ENCODE measurements at regions not wholly inside any gene's neighbourhood (a gene's known extent, or its start where the extent isn't known, plus 50 kb on each side); places are given as distances from the start of the nearest gene placed in this dataset.

GRCh38 chr1:191541758-191542157 lies 616.5 kb upstream of the RGS18 start:
- H3K4me1 ChIP-seq (ENCODE audit: control insufficient read depth, insufficient read depth, low read depth, low read length), result no peaks in the 10 kb centered on the region
- H3K18ac ChIP-seq (ENCODE audit: low read depth in 1 of 2, low read length in 2 of 2), result no peak overlapping the region
- no peak overlapping the region for H2AFZ ChIP-seq (ENCODE audit: low read depth, low read length)
- no peak overlapping the region for H2AK5ac ChIP-seq (ENCODE audit: low read length, severe bottlenecking)
- no peak overlapping the region for H2BK15ac ChIP-seq (ENCODE audit: low read depth, poor library complexity, severe bottlenecking)
- DNase-seq, result no peak
- no peak overlapping the region for H3K9ac ChIP-seq (ENCODE audit: low read length)
- WGBS, result 67% methylated on average over 1 of the region's 1 CpG
- H2BK5ac ChIP-seq (ENCODE audit: low read depth, low read length, poor library complexity, severe bottlenecking), result no peak overlapping the region
- no peaks in the 10 kb centered on the region for H3K79me1 ChIP-seq (replicated peaks; ENCODE audit: low read length, poor library complexity, severe bottlenecking)
- no peak overlapping the region for H2BK12ac ChIP-seq (ENCODE audit: low read length in 2 of 2)
- H4K8ac ChIP-seq (ENCODE audit: low read length), result no peak overlapping the region
- no peak overlapping the region for H4K91ac ChIP-seq (ENCODE audit: low read length)
- no peak overlapping the region for H3K23ac ChIP-seq (ENCODE audit: low read length in 2 of 2)
- H2BK120ac ChIP-seq (ENCODE audit: low read depth, low read length), result no peak overlapping the region
- no peak overlapping the region for H3K14ac ChIP-seq (ENCODE audit: low read length in 2 of 2)
- no peaks in the 10 kb centered on the region for H3K27me3 ChIP-seq (ENCODE audit: control insufficient read depth in 1 of 2, insufficient read depth in 1 of 2, low read length in 2 of 2)
- no peak overlapping the region for H3K4ac ChIP-seq (ENCODE audit: low read depth in 1 of 2, low read length in 2 of 2)
- no peak overlapping the region for H3K4me2 ChIP-seq (ENCODE audit: low read length, poor library complexity, severe bottlenecking)
- peaks cover 13% of the 10 kb centered on the region for H3K9me3 ChIP-seq (ENCODE audit: control insufficient read depth, low read length)
- no peaks in the 10 kb centered on the region for H3K36me3 ChIP-seq (ENCODE audit: control insufficient read depth in 1 of 2, insufficient read depth in 2 of 2, low read depth in 1 of 2, low read length in 2 of 2)
- no peak overlapping the region for H3K27ac ChIP-seq (ENCODE audit: low read length, poor library complexity, severe bottlenecking)
- no peak overlapping the region for H3K4me3 ChIP-seq (ENCODE audit: insufficient read depth in 1 of 2, low read depth in 1 of 2, low read length in 2 of 2)

- H3K4me2 ChIP-seq (ENCODE audit: low read length, poor library complexity, severe bottlenecking), result no peak overlapping the region
- H3K18ac ChIP-seq (ENCODE audit: low read depth in 1 of 2, low read length in 2 of 2), result no peak overlapping the region
- no peak overlapping the region for H3K23ac ChIP-seq (ENCODE audit: low read length in 2 of 2)
- H3K36me3 ChIP-seq (ENCODE audit: control insufficient read depth in 1 of 2, insufficient read depth in 2 of 2, low read depth in 1 of 2, low read length in 2 of 2), result no peaks in the 10 kb centered on the region
- H3K79me1 ChIP-seq (replicated peaks; ENCODE audit: low read length, poor library complexity, severe bottlenecking), result no peaks in the 10 kb centered on the region
- no peak overlapping the region for H3K4ac ChIP-seq (ENCODE audit: low read depth in 1 of 2, low read length in 2 of 2)
- H3K9ac ChIP-seq (ENCODE audit: low read length), result no peak overlapping the region
- no peak overlapping the region for H3K4me3 ChIP-seq (ENCODE audit: insufficient read depth in 1 of 2, low read depth in 1 of 2, low read length in 2 of 2)
- H2AK5ac ChIP-seq (ENCODE audit: low read length, severe bottlenecking), result no peak overlapping the region
- H2BK12ac ChIP-seq (ENCODE audit: low read length in 2 of 2), result no peak overlapping the region
- no peak overlapping the region for H3K14ac ChIP-seq (ENCODE audit: low read length in 2 of 2)
- no peaks in the 10 kb centered on the region for H3K4me1 ChIP-seq (ENCODE audit: control insufficient read depth, insufficient read depth, low read depth, low read length)
- no peak overlapping the region for H2BK120ac ChIP-seq (ENCODE audit: low read depth, low read length)
- H4K91ac ChIP-seq (ENCODE audit: low read length), result no peak overlapping the region
- H4K8ac ChIP-seq (ENCODE audit: low read length), result no peak overlapping the region
- no peak overlapping the region for H2BK15ac ChIP-seq (ENCODE audit: low read depth, poor library complexity, severe bottlenecking)
- no peaks in the 10 kb centered on the region for H3K27me3 ChIP-seq (ENCODE audit: control insufficient read depth in 1 of 2, insufficient read depth in 1 of 2, low read length in 2 of 2)
- DNase-seq, result no peak
- no peak overlapping the region for H2AFZ ChIP-seq (ENCODE audit: low read depth, low read length)
- H3K9me3 ChIP-seq (ENCODE audit: control insufficient read depth, low read length), result peaks cover 8% of the 10 kb centered on the region
- H3K27ac ChIP-seq (ENCODE audit: low read length, poor library complexity, severe bottlenecking), result no peak overlapping the region
- H2BK5ac ChIP-seq (ENCODE audit: low read depth, low read length, poor library complexity, severe bottlenecking), result no peak overlapping the region
Measured at GRCh38 chr1:191542444-191542843, 615.8 kb upstream of the RGS18 start.

- H2BK15ac ChIP-seq (ENCODE audit: low read depth, poor library complexity, severe bottlenecking), result no peak overlapping the region
- WGBS, result no CpG with 5 or more reads among the region's 1 CpG
- H3K27me3 ChIP-seq (ENCODE audit: control insufficient read depth in 1 of 2, insufficient read depth in 1 of 2, low read length in 2 of 2), result no peaks in the 10 kb centered on the region
- H3K4me3 ChIP-seq (ENCODE audit: insufficient read depth in 1 of 2, low read depth in 1 of 2, low read length in 2 of 2), result no peak overlapping the region
- H3K4me2 ChIP-seq (ENCODE audit: low read length, poor library complexity, severe bottlenecking), result no peak overlapping the region
- H3K9me3 ChIP-seq (ENCODE audit: control insufficient read depth, low read length), result no peaks in the 10 kb centered on the region
- no peak overlapping the region for H3K27ac ChIP-seq (ENCODE audit: low read length, poor library complexity, severe bottlenecking)
- no peak overlapping the region for H3K14ac ChIP-seq (ENCODE audit: low read length in 2 of 2)
- H3K4me1 ChIP-seq (ENCODE audit: control insufficient read depth, insufficient read depth, low read depth, low read length), result no peaks in the 10 kb centered on the region
- no peak overlapping the region for H2AFZ ChIP-seq (ENCODE audit: low read depth, low read length)
- no peak overlapping the region for H4K8ac ChIP-seq (ENCODE audit: low read length)
- no peak for DNase-seq
- H2AK5ac ChIP-seq (ENCODE audit: low read length, severe bottlenecking), result no peak overlapping the region
- no peak overlapping the region for H2BK12ac ChIP-seq (ENCODE audit: low read length in 2 of 2)
- H3K9ac ChIP-seq (ENCODE audit: low read length), result no peak overlapping the region
- no peak overlapping the region for H2BK5ac ChIP-seq (ENCODE audit: low read depth, low read length, poor library complexity, severe bottlenecking)
- H3K23ac ChIP-seq (ENCODE audit: low read length in 2 of 2), result no peak overlapping the region
- no peak overlapping the region for H3K18ac ChIP-seq (ENCODE audit: low read depth in 1 of 2, low read length in 2 of 2)
- no peak overlapping the region for H2BK120ac ChIP-seq (ENCODE audit: low read depth, low read length)
- H3K36me3 ChIP-seq (ENCODE audit: control insufficient read depth in 1 of 2, insufficient read depth in 2 of 2, low read depth in 1 of 2, low read length in 2 of 2), result no peaks in the 10 kb centered on the region
- H3K79me1 ChIP-seq (replicated peaks; ENCODE audit: low read length, poor library complexity, severe bottlenecking), result no peaks in the 10 kb centered on the region
- no peak overlapping the region for H3K4ac ChIP-seq (ENCODE audit: low read depth in 1 of 2, low read length in 2 of 2)
- no peak overlapping the region for H4K91ac ChIP-seq (ENCODE audit: low read length)
Measured at GRCh38 chr1:191546803-191547202, 611.5 kb upstream of the RGS18 start.

GRCh38 chr1:191551019-191551418 lies 607.2 kb upstream of the RGS18 start:
- Histone ChIP-seq H3K9me3 (ENCODE audit: control insufficient read depth, low read length) (no peaks in the 10 kb centered on the region), H3K4me2 (ENCODE audit: low read length, poor library complexity, severe bottlenecking) (no peak overlapping the region), H2AFZ (ENCODE audit: low read depth, low read length) (no peak overlapping the region), H2BK12ac (ENCODE audit: low read length in 2 of 2) (no peak overlapping the region), H4K91ac (ENCODE audit: low read length) (no peak overlapping the region), H3K79me1 (replicated peaks; ENCODE audit: low read length, poor library complexity, severe bottlenecking) (no peaks in the 10 kb centered on the region), H3K4me3 (ENCODE audit: insufficient read depth in 1 of 2, low read depth in 1 of 2, low read length in 2 of 2) (no peak overlapping the region), H2BK5ac (ENCODE audit: low read depth, low read length, poor library complexity, severe bottlenecking) (no peak overlapping the region), H3K23ac (ENCODE audit: low read length in 2 of 2) (no peak overlapping the region), H3K14ac (ENCODE audit: low read length in 2 of 2) (no peak overlapping the region), H3K27me3 (ENCODE audit: control insufficient read depth in 1 of 2, insufficient read depth in 1 of 2, low read length in 2 of 2) (no peaks in the 10 kb centered on the region), H3K9ac (ENCODE audit: low read length) (no peak overlapping the region), H3K18ac (ENCODE audit: low read depth in 1 of 2, low read length in 2 of 2) (no peak overlapping the region), H2AK5ac (ENCODE audit: low read length, severe bottlenecking) (no peak overlapping the region), H2BK15ac (ENCODE audit: low read depth, poor library complexity, severe bottlenecking) (no peak overlapping the region), H3K36me3 (ENCODE audit: control insufficient read depth in 1 of 2, insufficient read depth in 2 of 2, low read depth in 1 of 2, low read length in 2 of 2) (no peaks in the 10 kb centered on the region), H4K8ac (ENCODE audit: low read length) (no peak overlapping the region), H2BK120ac (ENCODE audit: low read depth, low read length) (no peak overlapping the region), H3K4ac (ENCODE audit: low read depth in 1 of 2, low read length in 2 of 2) (no peak overlapping the region), H3K4me1 (ENCODE audit: control insufficient read depth, insufficient read depth, low read depth, low read length) (no peaks in the 10 kb centered on the region), H3K27ac (ENCODE audit: low read length, poor library complexity, severe bottlenecking) (no peak overlapping the region)
- 83% methylated on average over 1 of the region's 2 CpGs for WGBS
- no peak for DNase-seq

All from mesenchymal stem cell (in vitro differentiated cells and primary cell).